ENCODE measurements at regions not wholly inside any gene's neighbourhood (a gene's known extent, or its start where the extent isn't known, plus 50 kb on each side); places are given as distances from the start of the nearest gene placed in this dataset.

DNA sequence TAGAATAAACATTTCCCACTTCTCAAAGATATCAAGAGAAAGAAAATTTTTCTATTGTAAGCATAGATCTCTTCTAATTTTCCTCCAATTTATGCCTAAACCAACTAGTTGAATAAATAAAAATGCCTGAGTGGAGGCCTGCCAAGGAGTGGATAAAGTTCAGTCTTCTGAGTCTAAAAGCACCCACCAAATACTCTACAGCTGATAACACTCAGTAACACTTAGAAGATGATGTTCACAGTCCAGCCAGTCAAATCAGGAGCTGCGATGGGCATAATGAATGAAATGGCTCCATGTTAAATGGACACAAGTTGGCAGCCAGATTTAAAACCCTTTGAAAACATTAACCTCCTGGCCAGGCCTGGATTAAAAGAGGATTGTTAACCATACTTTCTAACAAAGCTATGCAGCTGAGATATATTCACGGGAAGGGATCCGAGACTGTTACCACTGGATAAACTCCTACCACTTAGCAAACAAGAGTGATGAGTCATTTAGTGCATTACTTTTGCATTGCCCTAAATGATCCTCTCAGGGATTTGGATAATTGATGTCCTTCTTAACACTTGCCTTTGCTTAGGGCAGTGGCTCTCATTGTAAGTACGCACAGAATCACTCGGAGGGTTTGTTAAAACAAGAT is 63.7 kb upstream of the CCDC112 start:
- no peak for TF ChIP-seq FOXM1 (IDR thresholded peaks at IDR 0.05; ENCODE audit: borderline replicate concordance)
- TF ChIP-seq CTBP1 (IDR thresholded peaks at IDR 0.05; ENCODE audit: borderline replicate concordance) = no peak
- no peak for TF ChIP-seq SP1 (IDR thresholded peaks at IDR 0.05)
- no peak for TF ChIP-seq FOXK2 (IDR thresholded peaks at IDR 0.05)
- no peak for TF ChIP-seq BHLHE40 (IDR thresholded peaks at IDR 0.05; ENCODE audit: borderline replicate concordance)
- TF ChIP-seq HDGF (IDR thresholded peaks at IDR 0.05; ENCODE audit: borderline replicate concordance) = no peak
- no peak for TF ChIP-seq L3MBTL2 (conservative IDR thresholded peaks at IDR 0.05)
- TF ChIP-seq ARNT (IDR thresholded peaks at IDR 0.05) = no peak
- no peak for TF ChIP-seq SUZ12 (IDR thresholded peaks at IDR 0.05)
- no peak for TF ChIP-seq ELF4 (IDR thresholded peaks at IDR 0.05)

Data from HEK293T (cell line).